CD4-positive, alpha-beta memory T cell (primary cell): ENCODE measurements at regions not wholly inside any gene's neighbourhood (a gene's known extent, or its start where the extent isn't known, plus 50 kb on each side); places are given as distances from the start of the nearest gene placed in this dataset.

Source experiments
- CTCF ChIA-PET: fragments of 350-600 bp; sonication (Branson Sonifier 250); formaldehyde crosslinking; loops from one replicate; lab custom pipeline; 2021; ENCODE audit warnings: inconsistent platforms; ENCODE audit not compliant: partially characterized antibody; lab: Charles Lee
- POLR2A ChIA-PET: fragments of 350-600 bp; sonication (Branson Sonifier 250); formaldehyde crosslinking; loops from one replicate; lab custom pipeline; 2021; ENCODE audit not compliant: partially characterized antibody; lab: Charles Lee
- DNase-seq, 5 donors: peaks; one replicate each; pipeline versions ENCODE4 v3.0.0 to v3.0.0-alpha.2; 2020 to 2022; ENCODE audit warnings: mixed read lengths in 1 of 5
- H3K27ac ChIP-seq: one replicate; pipeline ENCODE4 v1.7.0; 2013; ENCODE audit warnings: low read depth, low read length
- H3K27me3 ChIP-seq: 2 replicates; pipeline ENCODE4 v1.7.0; 2013; ENCODE audit warnings: mild to moderate bottlenecking, low read length, moderate library complexity; ENCODE audit not compliant: insufficient read depth
- H3K36me3 ChIP-seq: 2 replicates; pipeline ENCODE4 v1.7.0; 2013; ENCODE audit warnings: mild to moderate bottlenecking, low read length, moderate library complexity; ENCODE audit not compliant: insufficient read depth
- H3K4me1 ChIP-seq: 2 replicates; pipeline ENCODE4 v1.7.0; 2013; ENCODE audit warnings: mild to moderate bottlenecking, low read length, moderate library complexity; ENCODE audit not compliant: insufficient read depth
- H3K4me3 ChIP-seq, 2 donors: one replicate each; pipeline ENCODE4 v1.7.0; 2013; ENCODE audit warnings: low read length in 2 of 2, mild to moderate bottlenecking in 1 of 2
- H3K9me3 ChIP-seq, 2 donors: one replicate each; pipeline ENCODE4 v1.7.0; 2013; ENCODE audit warnings: low read length in 2 of 2, control low read depth in 1 of 2; ENCODE audit not compliant: control insufficient read depth in 1 of 2
- H3K27ac Mint-ChIP-seq, 7 donors: one replicate each; pipeline ENCODE4 v1.8.0; 2020 to 2021; ENCODE audit warnings: mixed read lengths in 7 of 7, mild to moderate bottlenecking in 6 of 7, inconsistent platforms in 3 of 7, moderate library complexity in 3 of 7
- H3K27me3 Mint-ChIP-seq, 2 donors: one replicate each; pipeline ENCODE4 v1.8.0; 2020 to 2021; ENCODE audit warnings: mixed read lengths in 2 of 2
- H3K36me3 Mint-ChIP-seq, 2 donors: one replicate each; pipeline ENCODE4 v1.8.0; 2020 to 2021; ENCODE audit warnings: mixed read lengths in 2 of 2, inconsistent platforms in 1 of 2, mild to moderate bottlenecking in 1 of 2
- H3K4me1 Mint-ChIP-seq, 4 donors: one replicate each; pipeline ENCODE4 v1.8.0; 2020 to 2021; ENCODE audit warnings: mixed read lengths in 4 of 4, mild to moderate bottlenecking in 1 of 4
- H3K4me3 Mint-ChIP-seq, 8 donors: one replicate each; pipeline ENCODE4 v1.8.0; 2020 to 2021; ENCODE audit warnings: mixed read lengths in 8 of 8, mild to moderate bottlenecking in 7 of 8, moderate library complexity in 6 of 8, inconsistent platforms in 3 of 8
- H3K9me3 Mint-ChIP-seq, 8 donors: one replicate each; pipeline ENCODE4 v1.8.0; 2020 to 2021; ENCODE audit warnings: mixed read lengths in 8 of 8, mild to moderate bottlenecking in 5 of 8, inconsistent platforms in 3 of 8, moderate library complexity in 1 of 8
- intact Hi-C: fragments of 100-400 bp; cut with micrococcal nuclease; formaldehyde crosslinking; loops from one replicate; pipeline ENCODE4 v1.15.1; 2023

DNA sequence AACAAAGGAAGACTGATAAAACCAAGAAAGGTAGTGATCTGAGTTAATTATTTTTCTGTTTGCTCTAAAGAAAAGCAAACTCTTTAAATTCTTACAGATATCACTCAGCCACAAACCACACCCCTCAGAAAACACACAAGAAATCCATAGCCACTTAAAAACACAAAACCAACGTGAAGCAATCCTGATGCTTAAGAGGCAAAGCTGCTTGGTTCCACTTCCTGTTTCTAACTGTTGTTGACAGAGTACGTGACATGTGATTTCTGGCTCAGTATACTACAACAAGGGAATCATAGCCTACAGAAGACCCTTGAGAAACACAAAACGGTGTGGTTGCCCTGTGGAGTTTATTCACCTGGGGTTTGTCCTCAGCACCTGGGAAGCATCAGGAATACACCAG lies 240.9 kb upstream of the APCDD1 start:
- CTCF ChIA-PET: no interaction called here
- intact Hi-C loops: no loop called here
- H3K27ac ChIP-seq: no peak overlapping the region

GRCh38 chr18:10215446-10215845 lies 239.0 kb upstream of the APCDD1 start:
- ChIA-PET CTCF (no interaction called here), POLR2A (no interaction called here)
- H3K36me3 ChIP-seq: no peaks in the 10 kb centered on the region
- no peaks in the 10 kb centered on the region for H3K27me3 Mint-ChIP-seq
- H3K4me1 Mint-ChIP-seq: no peaks in the 10 kb centered on the region
- H3K4me1 ChIP-seq: no peaks in the 10 kb centered on the region
- intact Hi-C loops: no loop called here
- H3K4me3 ChIP-seq: no peak overlapping the region
- no peak for DNase-seq
- H3K9me3 ChIP-seq: no peaks in the 10 kb centered on the region
- no peak overlapping the region for H3K27ac ChIP-seq
- peaks cover 0 to 10% (median 4%) of the 10 kb centered on the region in 8 donors for H3K9me3 Mint-ChIP-seq
- no peaks in the 10 kb centered on the region for H3K36me3 Mint-ChIP-seq
- no peak overlapping the region for H3K27ac Mint-ChIP-seq
- H3K27me3 ChIP-seq: no peaks in the 10 kb centered on the region
- no peak overlapping the region for H3K4me3 Mint-ChIP-seq

More for the DNA sequence above, 240.9 kb upstream of the APCDD1 start:
- H3K27ac Mint-ChIP-seq: no peak overlapping the region
- H3K4me3 ChIP-seq: no peak overlapping the region
- no peaks in the 10 kb centered on the region for H3K36me3 ChIP-seq
- H3K36me3 Mint-ChIP-seq: no peaks in the 10 kb centered on the region
- DNase-seq: no peak
- no peaks in the 10 kb centered on the region for H3K4me1 Mint-ChIP-seq
- H3K9me3 Mint-ChIP-seq: peaks cover 0 to 10% (median 2%) of the 10 kb centered on the region in 8 donors
- H3K27me3 ChIP-seq: no peaks in the 10 kb centered on the region
- no peaks in the 10 kb centered on the region for H3K9me3 ChIP-seq
- H3K4me1 ChIP-seq: no peaks in the 10 kb centered on the region
- no peak overlapping the region for H3K4me3 Mint-ChIP-seq
- POLR2A ChIA-PET: no interaction called here
- no peaks in the 10 kb centered on the region for H3K27me3 Mint-ChIP-seq

GRCh38 chr18:10216791-10217190 lies 237.6 kb upstream of the APCDD1 start:
- CTCF ChIA-PET: no interaction called here
- Mint-ChIP-seq H3K4me3 (no peak overlapping the region), H3K27ac (peak overlapping the region in 1 of 7 donors; percentile 11), H3K27me3 (no peaks in the 10 kb centered on the region), H3K9me3 (peaks cover 0 to 11% (median 6%) of the 10 kb centered on the region in 8 donors), H3K36me3 (no peaks in the 10 kb centered on the region), H3K4me1 (no peaks in the 10 kb centered on the region)
- POLR2A ChIA-PET: no interaction called here
- H3K27ac ChIP-seq: no peak overlapping the region
- H3K36me3 ChIP-seq: no peaks in the 10 kb centered on the region
- H3K27me3 ChIP-seq: no peaks in the 10 kb centered on the region
- H3K4me1 ChIP-seq: no peaks in the 10 kb centered on the region
- no peaks in the 10 kb centered on the region for H3K9me3 ChIP-seq
- H3K4me3 ChIP-seq: no peak overlapping the region
- no peak for DNase-seq
- intact Hi-C loops: no loop called here

DNA sequence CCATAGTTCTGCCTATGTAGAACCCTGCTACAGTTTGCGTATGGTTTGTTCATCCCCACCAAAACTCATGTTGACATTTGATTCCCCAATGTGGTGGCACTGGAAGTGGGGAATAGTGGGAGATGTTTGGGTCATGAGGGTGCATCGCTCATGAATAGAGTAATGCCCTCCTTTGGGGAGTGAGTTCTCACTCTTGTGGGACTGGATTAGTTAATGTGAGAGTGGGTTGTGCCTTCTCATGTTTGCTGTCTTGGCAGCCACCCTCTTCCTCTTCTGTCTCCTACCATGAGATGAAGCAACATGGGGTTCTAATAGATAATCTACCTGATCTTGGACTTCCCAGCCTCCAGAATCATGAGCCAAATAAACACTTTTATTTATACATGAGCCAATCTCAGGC lies 237.2 kb upstream of the APCDD1 start:
- Mint-ChIP-seq H3K9me3 (peaks cover 0 to 11% (median 6%) of the 10 kb centered on the region in 8 donors), H3K36me3 (no peaks in the 10 kb centered on the region), H3K4me1 (no peaks in the 10 kb centered on the region), H3K27ac (no peak overlapping the region), H3K4me3 (no peak overlapping the region), H3K27me3 (no peaks in the 10 kb centered on the region)
- Histone ChIP-seq H3K9me3 (no peaks in the 10 kb centered on the region), H3K4me1 (no peaks in the 10 kb centered on the region), H3K36me3 (no peaks in the 10 kb centered on the region), H3K27ac (no peak overlapping the region), H3K4me3 (no peak overlapping the region), H3K27me3 (no peaks in the 10 kb centered on the region)
- POLR2A ChIA-PET: no interaction called here
- DNase-seq: no peak
- intact Hi-C loops: no loop called here
- CTCF ChIA-PET: no interaction called here

DNA sequence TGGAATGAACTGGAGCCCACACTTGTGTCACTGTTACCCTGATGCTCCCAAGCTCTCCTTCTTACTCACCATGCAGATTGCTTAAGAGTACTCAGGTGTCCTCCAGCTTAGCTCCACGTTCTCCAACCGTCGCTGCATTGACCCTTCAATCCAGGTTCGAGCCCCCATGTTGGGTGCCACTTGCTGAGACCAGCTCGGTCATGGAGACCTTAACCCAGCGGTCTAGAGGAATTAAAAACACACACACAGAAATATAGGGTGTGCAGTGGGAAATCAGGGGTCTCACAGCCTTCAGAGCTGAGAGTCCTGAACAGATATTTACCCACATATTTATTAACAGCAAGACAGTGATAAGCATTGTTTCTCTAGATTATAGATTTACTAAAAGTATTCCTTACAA lies 229.1 kb upstream of the APCDD1 start:
- Histone ChIP-seq H3K4me1 (no peaks in the 10 kb centered on the region), H3K36me3 (no peaks in the 10 kb centered on the region), H3K27me3 (no peaks in the 10 kb centered on the region), H3K27ac (no peak overlapping the region), H3K9me3 (no peaks in the 10 kb centered on the region), H3K4me3 (no peak overlapping the region)
- Mint-ChIP-seq H3K4me1 (no peaks in the 10 kb centered on the region), H3K27me3 (no peaks in the 10 kb centered on the region), H3K9me3 (peaks cover 3 to 21% (median 12%) of the 10 kb centered on the region in 8 donors), H3K4me3 (no peak overlapping the region), H3K36me3 (no peaks in the 10 kb centered on the region), H3K27ac (no peak overlapping the region)
- intact Hi-C loops: no loop called here
- DNase-seq: no peak
- ChIA-PET CTCF (no interaction called here), POLR2A (no interaction called here)

DNA sequence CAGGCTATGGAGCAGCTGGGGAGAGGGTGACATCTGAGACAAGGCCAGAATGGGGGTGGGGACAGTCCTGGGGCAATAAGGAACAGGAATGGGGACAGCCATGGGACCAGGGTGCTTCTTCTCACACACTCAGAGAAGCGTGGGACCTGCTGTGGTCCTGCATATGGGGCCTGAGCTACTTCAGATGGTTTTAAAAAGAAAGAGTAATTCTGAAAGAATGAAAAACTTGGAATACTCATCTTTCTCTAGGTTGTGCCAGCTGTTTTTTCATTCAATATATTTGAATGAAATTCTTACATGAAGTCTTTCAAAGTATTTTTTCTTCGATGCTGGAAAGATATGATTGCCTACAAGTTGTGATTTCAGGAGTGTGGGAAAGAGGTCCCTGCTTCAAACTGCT lies 227.5 kb upstream of the APCDD1 start:
- Mint-ChIP-seq H3K9me3 (peaks cover 3 to 28% (median 10%) of the 10 kb centered on the region in 8 donors), H3K27ac (no peak overlapping the region)

DNA sequence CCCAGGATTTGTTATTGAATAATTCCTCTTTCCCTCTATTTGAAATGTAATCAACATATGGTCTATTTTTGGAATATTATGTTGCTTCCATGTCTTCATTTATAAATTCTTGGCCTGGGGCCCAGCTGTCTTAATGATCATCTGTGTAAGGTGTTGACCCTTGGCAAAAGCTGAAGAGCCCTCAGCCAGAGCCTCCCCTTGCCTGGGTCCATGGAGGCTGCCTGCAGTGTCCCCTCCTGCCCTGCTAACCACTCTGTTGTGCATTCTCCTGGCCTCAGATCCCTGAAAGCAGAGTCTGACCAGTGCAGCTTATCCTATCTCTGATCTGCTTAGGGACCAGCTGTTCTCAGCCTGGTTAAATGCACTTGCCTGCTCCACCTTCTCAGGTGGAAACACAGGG lies 226.1 kb upstream of the APCDD1 start:
- Mint-ChIP-seq H3K27ac (no peak overlapping the region), H3K27me3 (no peaks in the 10 kb centered on the region), H3K9me3 (peaks cover 5 to 28% (median 10%) of the 10 kb centered on the region in 8 donors), H3K4me3 (no peak overlapping the region), H3K36me3 (no peaks in the 10 kb centered on the region), H3K4me1 (no peaks in the 10 kb centered on the region)
- no peaks in the 10 kb centered on the region for H3K4me1 ChIP-seq
- H3K36me3 ChIP-seq: no peaks in the 10 kb centered on the region
- POLR2A ChIA-PET: no interaction called here
- H3K9me3 ChIP-seq: no peaks in the 10 kb centered on the region
- intact Hi-C loops: no loop called here
- no peak for DNase-seq
- H3K27ac ChIP-seq: no peak overlapping the region
- no peaks in the 10 kb centered on the region for H3K27me3 ChIP-seq
- CTCF ChIA-PET: no interaction called here
- H3K4me3 ChIP-seq: no peak overlapping the region

More for the DNA sequence above, 227.5 kb upstream of the APCDD1 start:
- no peaks in the 10 kb centered on the region for H3K36me3 Mint-ChIP-seq
- intact Hi-C loops: no loop called here
- Histone ChIP-seq H3K9me3 (no peaks in the 10 kb centered on the region), H3K27me3 (no peaks in the 10 kb centered on the region), H3K36me3 (no peaks in the 10 kb centered on the region), H3K27ac (no peak overlapping the region), H3K4me1 (no peaks in the 10 kb centered on the region), H3K4me3 (no peak overlapping the region)
- H3K4me3 Mint-ChIP-seq: no peak overlapping the region
- DNase-seq: no peak
- ChIA-PET POLR2A (no interaction called here), CTCF (no interaction called here)
- no peaks in the 10 kb centered on the region for H3K4me1 Mint-ChIP-seq
- H3K27me3 Mint-ChIP-seq: no peaks in the 10 kb centered on the region

GRCh38 chr18:10229458-10229857 lies 225.0 kb upstream of the APCDD1 start:
- peaks cover 7 to 30% (median 11%) of the 10 kb centered on the region in 8 donors for H3K9me3 Mint-ChIP-seq
- Histone ChIP-seq H3K4me3 (no peak overlapping the region), H3K4me1 (no peaks in the 10 kb centered on the region), H3K27me3 (no peaks in the 10 kb centered on the region), H3K36me3 (no peaks in the 10 kb centered on the region), H3K9me3 (no peaks in the 10 kb centered on the region), H3K27ac (no peak overlapping the region)
- ChIA-PET CTCF (no interaction called here), POLR2A (no interaction called here)
- intact Hi-C loops: no loop called here
- no peak overlapping the region for H3K27ac Mint-ChIP-seq
- no peak for DNase-seq
- no peaks in the 10 kb centered on the region for H3K36me3 Mint-ChIP-seq
- H3K4me3 Mint-ChIP-seq: no peak overlapping the region
- peaks cover 0 to 2% of the 10 kb centered on the region in 2 donors for H3K27me3 Mint-ChIP-seq
- H3K4me1 Mint-ChIP-seq: no peaks in the 10 kb centered on the region
